Cardiac fibroblast (primary cell): ENCODE measurements at regions not wholly inside any gene's neighbourhood (a gene's known extent, or its start where the extent isn't known, plus 50 kb on each side); places are given as distances from the start of the nearest gene placed in this dataset.
"Not testable (repeated sequence)": the region's sequence is repeated elsewhere in the genome, so short reads cannot be mapped to it uniquely, and the experiment has no call there.

Source experiments
- DNase-seq, 2 donors: peaks; one replicate each; pipeline versions ENCODE4 v3.0.0 to v3.0.0-alpha.2; 2010; ENCODE audit warnings: low read depth in 2 of 2
- H3K4me3 ChIP-seq, 2 donors: replicated peaks in 1 of 2; 1 replicate in 1 of 2; 2 replicates in 1 of 2; pipeline ENCODE4 v1.5.1; 2011; ENCODE audit warnings: low read depth in 2 of 2, low read length in 2 of 2, mild to moderate bottlenecking in 2 of 2, moderate library complexity in 1 of 2
- CTCF ChIP-seq: IDR thresholded peaks from one replicate; pipeline ENCODE4 v1.5.1; 2011; ENCODE audit warnings: low read depth, mild to moderate bottlenecking, low read length, inconsistent platforms

GRCh38 chr4:79164907-79165610, 160.8 kb downstream of the NAA11 start:
- TF ChIP-seq CTCF, result no peak
- H3K4me3 ChIP-seq, result no peak overlapping the region
- no peak for DNase-seq

GRCh38 chr4:79163981-79164490, 161.8 kb downstream of the NAA11 start:
- no peak for TF ChIP-seq CTCF
- DNase-seq, result no peak
- H3K4me3 ChIP-seq, result no peak overlapping the region

- no peak overlapping the region for H3K4me3 ChIP-seq
- no peak for DNase-seq
- TF ChIP-seq CTCF, result no peak
Observed at GRCh38 chr4:79160962-79161361, 164.9 kb downstream of the NAA11 start.

GRCh38 chr4:79158705-79159104, 167.2 kb downstream of the NAA11 start:
- DNase-seq, H3K4me3 ChIP-seq: not testable (repeated sequence)

- H3K4me3 ChIP-seq, result no peak overlapping the region
- no peak for TF ChIP-seq CTCF
- no peak for DNase-seq
Observed at GRCh38 chr4:79155336-79155735, 170.5 kb downstream of the NAA11 start.

- DNase-seq, result no peak
- TF ChIP-seq CTCF, result no peak
- no peak overlapping the region for H3K4me3 ChIP-seq
Observed at GRCh38 chr4:79150820-79151416, 174.9 kb downstream of the NAA11 start.

- no peak overlapping the region for H3K4me3 ChIP-seq
- no peak for TF ChIP-seq CTCF
- no peak for DNase-seq
Observed at GRCh38 chr4:79148369-79148768, 177.5 kb downstream of the NAA11 start.
